Panc1 (cell line): ENCODE measurements at regions not wholly inside any gene's neighbourhood (a gene's known extent, or its start where the extent isn't known, plus 50 kb on each side); places are given as distances from the start of the nearest gene placed in this dataset.

ENCODE experiments used
- ATAC-seq: fragments of 200-7000 bp; cut with Tn5 transposase; 2 replicates; pipeline ENCODE4 v1.9.1; 2020; ENCODE audit warnings: mild to moderate bottlenecking, moderate library complexity
- BruUV-seq: library from RNA; stranded (reverse); fragments of 400-500 nt; replicated peaks from 2 replicates; lab custom pipeline; 2021; lab: Mats Ljungman, UMichigan
- CTCF ChIA-PET: fragments of 300-600 bp; sonication (Branson Sonifier 250); formaldehyde crosslinking; loops from one replicate; lab custom pipeline; 2022; ENCODE audit warnings: antibody characterized with exemption; lab: Charles Lee
- POLR2A ChIA-PET: fragments of 300-600 bp; sonication (Branson Sonifier 250); formaldehyde crosslinking; loops from one replicate; lab custom pipeline; 2022; ENCODE audit warnings: antibody characterized with exemption; lab: Charles Lee
- DNase-seq: peaks from one replicate; pipeline ENCODE4 v3.0.0-alpha.2; 2010; ENCODE audit warnings: low read depth, low spot score
- H3K27ac ChIP-seq: 2 replicates; pipeline ENCODE4 v1.5.1; 2011; ENCODE audit warnings: mild to moderate bottlenecking, low read length, inconsistent platforms
- H3K27me3 ChIP-seq: fragments of 200-500 bp; sonication (Bioruptor generic); 2 replicates; pipeline ENCODE4 v1.6.0; 2014; ENCODE audit warnings: low read length, inconsistent platforms; ENCODE audit not compliant: control insufficient read depth, insufficient read depth
- H3K36me3 ChIP-seq: fragments of 200-500 bp; sonication (Bioruptor generic); 2 replicates; pipeline ENCODE4 v1.5.1; 2014; ENCODE audit warnings: inconsistent platforms, mild to moderate bottlenecking, low read length, moderate library complexity; ENCODE audit not compliant: control insufficient read depth, insufficient read depth
- H3K4me1 ChIP-seq: 2 replicates; pipeline ENCODE4 v1.5.1; 2011; ENCODE audit warnings: inconsistent platforms, mild to moderate bottlenecking, low read length, moderate library complexity; ENCODE audit not compliant: control insufficient read depth, insufficient read depth
- H3K4me3 ChIP-seq, 2 experiments: 2 replicates each; pipeline ENCODE4 v1.5.1; 2011 to 2012; ENCODE audit warnings: low read depth in 2 of 2, low read length in 2 of 2, mild to moderate bottlenecking in 2 of 2, inconsistent platforms in 1 of 2, moderate library complexity in 1 of 2
- H3K9me3 ChIP-seq: fragments of 200-500 bp; sonication (Bioruptor generic); 2 replicates; pipeline ENCODE4 v1.5.1; 2014; ENCODE audit warnings: low read depth, mild to moderate bottlenecking, inconsistent platforms, low read length, moderate library complexity; ENCODE audit not compliant: control insufficient read depth, insufficient read depth
- CTCF ChIP-seq: fragments of 450-650 bp; IDR thresholded peaks from 2 replicates; pipeline ENCODE4 v1.5.1; 2017; ENCODE audit warnings: mild to moderate bottlenecking
- POLR2AphosphoS5 ChIP-seq: IDR thresholded peaks from 2 replicates; pipeline ENCODE4 v1.6.1; 2012; ENCODE audit warnings: mild to moderate bottlenecking, low read depth, low read length, moderate library complexity
- REST ChIP-seq, 2 experiments: IDR thresholded peaks; 2 replicates each; pipeline ENCODE4 v1.6.1; 2011 to 2012; ENCODE audit warnings: low read depth in 2 of 2, control low read depth in 1 of 2, low read length in 1 of 2, mild to moderate bottlenecking in 1 of 2, moderate library complexity in 1 of 2; ENCODE audit not compliant: insufficient read depth in 1 of 2
- SIN3A ChIP-seq: IDR thresholded peaks from 2 replicates; pipeline ENCODE4 v1.6.1; 2012; ENCODE audit warnings: low read depth, mild to moderate bottlenecking, low read length, moderate library complexity, borderline replicate concordance; ENCODE audit not compliant: insufficient read depth
- TCF7L2 ChIP-seq: IDR thresholded peaks from 2 replicates; pipeline ENCODE4 v1.6.1; 2011; ENCODE audit warnings: mild to moderate bottlenecking, low read depth, low read length, inconsistent platforms
- in situ Hi-C: cut with HindIII; loops from 2 replicates; pipeline ENCODE4 v1.10.0; 2016; ENCODE audit warnings: low sequenced_read_pairs, low pct_unique_long_range_greater_than_20kb
- intact Hi-C: fragments of 100-400 bp; cut with micrococcal nuclease; formaldehyde crosslinking; loops from one replicate; pipeline ENCODE4 v1.10.0; 2022; ENCODE audit not compliant: unreplicated experiment

- in situ Hi-C loops, result no loop called here
- Histone ChIP-seq H3K4me3 (no peak overlapping the region), H3K27ac (no peak overlapping the region), H3K27me3 (no peaks in the 10 kb centered on the region), H3K4me1 (no peaks in the 10 kb centered on the region), H3K9me3 (no peaks in the 10 kb centered on the region), H3K36me3 (no peaks in the 10 kb centered on the region)
- CTCF ChIA-PET, result no interaction called here
- intact Hi-C loops, result no loop called here
- POLR2A ChIA-PET, result no interaction called here
- ATAC-seq, result no peak
- no peak for TF ChIP-seq SIN3A
- BruUV-seq, result no TSS peak
- no peak for DNase-seq
Measured at GRCh38 chr15:61393949-61394348, 164.8 kb upstream of the RORA start.

GRCh38 chr15:61393524-61393923 lies 164.4 kb upstream of the RORA start:
- no TSS peak for BruUV-seq
- Histone ChIP-seq H3K4me1 (no peaks in the 10 kb centered on the region), H3K27me3 (no peaks in the 10 kb centered on the region), H3K9me3 (no peaks in the 10 kb centered on the region), H3K27ac (no peak overlapping the region), H3K36me3 (no peaks in the 10 kb centered on the region), H3K4me3 (no peak overlapping the region)
- ATAC-seq (no peak), DNase-seq (no peak)
- TF ChIP-seq SIN3A (no peak), POLR2AphosphoS5 (no peak), REST (IDR thresholded peaks at IDR 0.05; ENCODE audit: insufficient read depth in 1 of 2, low read depth in 2 of 2, low read length in 1 of 2) (no peak), TCF7L2 (no peak), CTCF (no peak)
- in situ Hi-C loops (no loop called here), intact Hi-C loops (no loop called here)
- CTCF ChIA-PET, result no interaction called here
- POLR2A ChIA-PET, result no interaction called here

- H3K36me3 ChIP-seq, result no peaks in the 10 kb centered on the region
- H3K4me1 ChIP-seq, result no peaks in the 10 kb centered on the region
- in situ Hi-C loops (no loop called here), intact Hi-C loops (no loop called here)
- POLR2A ChIA-PET, result no interaction called here
- no peak overlapping the region for H3K27ac ChIP-seq
- TF ChIP-seq SIN3A, result no peak
- no peak for TF ChIP-seq TCF7L2
- no peak for TF ChIP-seq POLR2AphosphoS5
- no peak for TF ChIP-seq CTCF
- TF ChIP-seq REST (IDR thresholded peaks at IDR 0.05; ENCODE audit: insufficient read depth in 1 of 2, low read depth in 2 of 2, low read length in 1 of 2), result no peak
- H3K9me3 ChIP-seq, result peaks cover 2% of the 10 kb centered on the region; the same call in 1 of the 2 replicates
- DNase-seq, result no peak
- no peak for ATAC-seq
- no peaks in the 10 kb centered on the region for H3K27me3 ChIP-seq
- H3K4me3 ChIP-seq, result no peak overlapping the region
- CTCF ChIA-PET, result no interaction called here
- no TSS peak for BruUV-seq
Measured at GRCh38 chr15:61390138-61390537, 161.0 kb upstream of the RORA start.
